GM18517 (cell line): ENCODE measurements at regions not wholly inside any gene's neighbourhood (a gene's known extent, or its start where the extent isn't known, plus 50 kb on each side); places are given as distances from the start of the nearest gene placed in this dataset.
"Not testable (repeated sequence)": the region's sequence is repeated elsewhere in the genome, so short reads cannot be mapped to it uniquely, and the experiment has no call there.

ENCODE experiments used
- ATAC-seq: cut with Tn5 transposase; IDR thresholded peaks from one replicate; pipeline ENCODE4 v1.9.1; 2021; ENCODE audit warnings: mild to moderate bottlenecking, moderate library complexity; ENCODE audit not compliant: unreplicated experiment

GRCh38 chr6:23826572-23826971 is 299.4 kb upstream of the NRSN1 start:
- no peak for ATAC-seq

- ATAC-seq = no peak
Measured at GRCh38 chr6:23828861-23829260, 297.2 kb upstream of the NRSN1 start.

- ATAC-seq = no peak
Measured at GRCh38 chr6:23841116-23841515, 284.9 kb upstream of the NRSN1 start.

GRCh38 chr6:23842760-23843159 is 283.3 kb upstream of the NRSN1 start:
- no peak for ATAC-seq

- ATAC-seq = no peak
Measured at GRCh38 chr6:23851522-23851921, 274.5 kb upstream of the NRSN1 start.

- ATAC-seq = not testable (repeated sequence)
Measured at GRCh38 chr6:23853566-23854133, 272.4 kb upstream of the NRSN1 start.

GRCh38 chr6:23854154-23854553 is 271.9 kb upstream of the NRSN1 start:
- not testable (repeated sequence) for ATAC-seq

GRCh38 chr6:23855497-23856116 is 270.4 kb upstream of the NRSN1 start:
- ATAC-seq = no peak

- ATAC-seq = no peak
Measured at GRCh38 chr6:23870496-23870895, 255.5 kb upstream of the NRSN1 start.

- ATAC-seq = no peak
Measured at GRCh38 chr6:23873161-23873560, 252.9 kb upstream of the NRSN1 start.

GRCh38 chr6:23875006-23875405 is 251.0 kb upstream of the NRSN1 start:
- no peak for ATAC-seq

GRCh38 chr6:23879816-23880215 is 246.2 kb upstream of the NRSN1 start:
- ATAC-seq = no peak

- ATAC-seq = no peak
Measured at GRCh38 chr6:23890543-23891227, 235.3 kb upstream of the NRSN1 start.

GRCh38 chr6:23905133-23905815 is 220.7 kb upstream of the NRSN1 start:
- no peak for ATAC-seq

- ATAC-seq = no peak
Measured at GRCh38 chr6:23910420-23910819, 215.6 kb upstream of the NRSN1 start.

GRCh38 chr6:23927935-23928334 is 198.1 kb upstream of the NRSN1 start:
- no peak for ATAC-seq

- no peak for ATAC-seq
Measured at GRCh38 chr6:23929201-23929600, 196.8 kb upstream of the NRSN1 start.

- no peak for ATAC-seq
Measured at GRCh38 chr6:23940466-23940865, 185.5 kb upstream of the NRSN1 start.

GRCh38 chr6:23951691-23952090 is 174.3 kb upstream of the NRSN1 start:
- no peak for ATAC-seq

- no peak for ATAC-seq
Measured at GRCh38 chr6:23952245-23952644, 173.8 kb upstream of the NRSN1 start.

GRCh38 chr6:23953976-23954375 is 172.0 kb upstream of the NRSN1 start:
- no peak for ATAC-seq

GRCh38 chr6:23957017-23957416 is 169.0 kb upstream of the NRSN1 start:
- ATAC-seq = no peak
